BE2C (cell line): ENCODE measurements at regions not wholly inside any gene's neighbourhood (a gene's known extent, or its start where the extent isn't known, plus 50 kb on each side); places are given as distances from the start of the nearest gene placed in this dataset.

Experiments used
- DNase-seq: peaks from one replicate; pipeline ENCODE4 v3.0.0-alpha.2; 2020
- H3K27me3 ChIP-seq: fragments of 250-450 bp; sonication (Bioruptor Pico); 2 replicates; pipeline ENCODE4 v1.5.1; 2020; ENCODE audit warnings: mild to moderate bottlenecking
- H3K36me3 ChIP-seq: fragments of 250-450 bp; sonication (Bioruptor Pico); 2 replicates; pipeline ENCODE4 v1.5.1; 2020; ENCODE audit warnings: mild to moderate bottlenecking
- H3K4me1 ChIP-seq: fragments of 250-450 bp; sonication (Bioruptor Pico); 2 replicates; pipeline ENCODE4 v1.5.1; 2020
- H3K4me3 ChIP-seq: 2 replicates; pipeline ENCODE4 v1.5.1; 2011; ENCODE audit warnings: low read depth, low read length
- H3K9me3 ChIP-seq: fragments of 250-450 bp; sonication (Bioruptor Pico); 2 replicates; pipeline ENCODE4 v1.5.1; 2020
- CTCF ChIP-seq: IDR thresholded peaks from 2 replicates; pipeline ENCODE4 v1.5.1; 2012; ENCODE audit warnings: mild to moderate bottlenecking, low read depth, low read length

- Histone ChIP-seq H3K4me3 (no peak overlapping the region), H3K36me3 (no peaks in the 10 kb centered on the region), H3K9me3 (no peaks in the 10 kb centered on the region), H3K27me3 (no peaks in the 10 kb centered on the region), H3K4me1 (no peaks in the 10 kb centered on the region)
- TF ChIP-seq CTCF = no peak
- DNase-seq = no peak
These were observed 925.0 kb upstream of the RBFOX1 start for GRCh38 chr16:6407596-6407995.

DNA sequence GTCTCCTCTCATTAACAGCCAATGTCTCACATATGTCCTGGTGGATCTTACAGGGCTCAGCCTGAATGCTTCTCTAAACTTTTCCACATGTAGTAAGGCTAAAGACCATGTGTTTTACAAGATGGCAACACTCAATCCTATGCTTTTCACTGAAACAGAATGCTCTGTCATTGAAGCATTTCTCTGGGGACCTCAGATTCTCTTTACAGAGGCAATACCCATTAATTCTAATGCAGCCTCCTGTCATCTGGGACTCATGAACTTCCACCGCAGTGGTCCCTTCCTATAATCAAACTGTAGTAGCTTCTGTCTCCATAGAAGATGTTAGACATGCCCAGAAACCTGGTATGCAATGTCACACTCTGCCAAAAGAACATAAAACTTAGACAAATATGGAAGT is 926.6 kb upstream of the RBFOX1 start:
- TF ChIP-seq CTCF = no peak
- Histone ChIP-seq H3K36me3 (no peaks in the 10 kb centered on the region), H3K27me3 (no peaks in the 10 kb centered on the region), H3K4me1 (no peaks in the 10 kb centered on the region), H3K4me3 (no peak overlapping the region), H3K9me3 (no peaks in the 10 kb centered on the region)
- DNase-seq = no peak

DNA sequence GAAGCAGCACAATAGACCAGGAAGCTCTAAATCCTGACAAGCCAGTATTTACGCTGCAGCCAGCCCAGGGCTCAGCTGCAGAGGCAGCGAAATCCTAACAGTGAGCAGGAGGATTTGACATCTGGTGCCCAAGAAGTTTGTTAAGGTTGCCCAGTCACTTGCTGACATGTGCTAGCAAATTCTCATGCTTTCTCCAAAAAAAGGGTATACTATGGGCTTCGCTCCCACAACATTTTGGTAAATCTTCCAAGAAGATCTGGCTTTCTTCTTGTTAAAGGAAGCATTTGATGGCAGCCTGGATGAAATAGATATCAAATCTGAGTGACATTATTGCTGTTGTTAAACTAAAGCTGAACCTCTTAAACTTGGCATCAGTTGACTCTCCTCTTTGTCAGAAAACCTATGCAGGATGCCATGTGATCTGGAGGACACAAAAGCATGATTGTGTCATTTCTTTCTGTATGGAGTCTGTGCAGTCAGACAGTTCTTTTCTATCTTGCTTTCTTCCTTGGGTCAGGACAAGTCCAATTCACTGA is 949.7 kb upstream of the RBFOX1 start:
- Histone ChIP-seq H3K36me3 (no peaks in the 10 kb centered on the region), H3K9me3 (no peaks in the 10 kb centered on the region), H3K4me3 (no peak overlapping the region), H3K4me1 (no peaks in the 10 kb centered on the region), H3K27me3 (no peaks in the 10 kb centered on the region)
- DNase-seq = no peak
- TF ChIP-seq CTCF = no peak

GRCh38 chr16:6381896-6382295 is 950.7 kb upstream of the RBFOX1 start:
- Histone ChIP-seq H3K4me1 (no peaks in the 10 kb centered on the region), H3K27me3 (no peaks in the 10 kb centered on the region), H3K4me3 (no peak overlapping the region), H3K36me3 (no peaks in the 10 kb centered on the region), H3K9me3 (no peaks in the 10 kb centered on the region)
- no peak for TF ChIP-seq CTCF
- no peak for DNase-seq

DNA sequence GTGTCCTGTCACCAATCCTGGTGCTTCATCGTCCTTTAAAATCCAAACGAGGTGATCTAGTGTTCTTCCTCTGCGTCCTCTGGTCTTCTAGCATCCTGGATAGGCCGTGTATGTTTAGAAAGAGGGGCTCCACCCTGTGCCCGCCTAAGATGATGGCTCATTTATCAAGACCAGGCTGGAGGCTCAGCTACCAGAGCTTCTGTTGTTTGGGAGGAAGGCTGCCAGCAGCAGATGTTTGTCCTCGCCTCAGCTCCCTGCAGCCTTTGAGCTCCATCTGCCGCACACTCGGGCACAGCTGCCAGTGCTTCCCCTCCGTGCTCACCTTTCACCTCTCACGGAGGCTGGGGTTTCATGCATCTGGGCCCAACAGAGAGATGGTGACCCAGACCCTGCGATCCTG is 954.7 kb upstream of the RBFOX1 start:
- no peaks in the 10 kb centered on the region for H3K9me3 ChIP-seq
- DNase-seq = no peak
- no peak overlapping the region for H3K4me3 ChIP-seq
- H3K36me3 ChIP-seq = no peaks in the 10 kb centered on the region
- H3K4me1 ChIP-seq = no peaks in the 10 kb centered on the region
- no peak for TF ChIP-seq CTCF
- H3K27me3 ChIP-seq = no peaks in the 10 kb centered on the region

- Histone ChIP-seq H3K36me3 (no peaks in the 10 kb centered on the region), H3K27me3 (no peaks in the 10 kb centered on the region), H3K9me3 (no peaks in the 10 kb centered on the region), H3K4me3 (no peak overlapping the region; the same call in 1 of the 2 replicates), H3K4me1 (no peaks in the 10 kb centered on the region)
- peak; percentile 61 for DNase-seq
- TF ChIP-seq CTCF = no peak
These were observed 957.1 kb upstream of the RBFOX1 start for GRCh38 chr16:6375465-6376075.
